K562 (cell line): ENCODE measurements at regions not wholly inside any gene's neighbourhood (a gene's known extent, or its start where the extent isn't known, plus 50 kb on each side); places are given as distances from the start of the nearest gene placed in this dataset.

ENCODE experiments used
- ATAC-seq: fragments of 200-7000 bp; cut with Tn5 transposase; 3 replicates; pipeline ENCODE4 v1.9.1; 2020; ENCODE audit warnings: moderate library complexity
- BruUV-seq: library from RNA; stranded (reverse); fragments of 400-500 nt; replicated peaks from 2 replicates; lab custom pipeline; 2021; lab: Mats Ljungman, UMichigan
- CTCF ChIA-PET: fragments of 300-600 bp; formaldehyde crosslinking; extraction: SDS; loops from one replicate; lab custom pipeline; 2021; ENCODE audit warnings: low intra/inter-chr PET ratio; lab: Yijun Ruan, JAX
- POLR2A ChIA-PET: fragments of 300-600, 350-650 bp; sonication (Branson Sonifier 250); formaldehyde crosslinking; extraction: SDS; loops from one replicate; lab custom pipeline; 2021; ENCODE audit warnings: antibody characterized with exemption, inconsistent platforms; lab: Yijun Ruan, JAX
- DNase-seq, 4 experiments: peaks; one replicate each; pipeline versions ENCODE4 v3.0.0 to v3.0.0-alpha.2; 2011 to 2018; ENCODE audit warnings: low spot score in 3 of 4, mixed read lengths in 3 of 4; ENCODE audit errors: extremely low read depth in 1 of 4
- FAIRE-seq: peaks from 2 replicates; lab custom pipeline; 2011; peaks lifted over from hg19 to GRCh38; lab: Jason Lieb, UNC
- H2AFZ ChIP-seq: 2 replicates; pipeline ENCODE4 v1.6.0; 2011; ENCODE audit warnings: low read depth, low read length, control low read depth, inconsistent platforms
- H3K27ac ChIP-seq: fragments of 200-600 bp; 3 replicates; pipeline ENCODE4 v1.8.0; 2011; ENCODE audit warnings: low read depth, mild to moderate bottlenecking, control low read depth, inconsistent platforms, low read length, moderate library complexity, mixed read lengths; ENCODE audit errors: extremely low read depth
- H3K27me3 ChIP-seq, 2 experiments: fragments of 300-600 bp in 1 of 2; 2 replicates in 1 of 2; 3 replicates in 1 of 2; pipeline versions ENCODE4 v1.6.0 to v1.8.0; 2011; ENCODE audit warnings: inconsistent platforms in 2 of 2, low read length in 2 of 2, mild to moderate bottlenecking in 1 of 2, mixed read lengths in 1 of 2, moderate library complexity in 1 of 2; ENCODE audit not compliant: control insufficient read depth in 2 of 2, insufficient read depth in 2 of 2
- H3K36me3 ChIP-seq: fragments of 300-600 bp; 3 replicates; pipeline ENCODE4 v1.8.0; 2011; ENCODE audit warnings: mild to moderate bottlenecking, low read length, inconsistent platforms; ENCODE audit not compliant: control insufficient read depth, insufficient read depth
- H3K4me1 ChIP-seq, 2 experiments: fragments of 200-600 bp in 1 of 2; replicated peaks in 1 of 2; 2 replicates in 1 of 2; 3 replicates in 1 of 2; pipeline versions ENCODE4 v1.5.1 to v1.8.0; 2011; ENCODE audit warnings: inconsistent platforms in 2 of 2, low read length in 2 of 2, mild to moderate bottlenecking in 1 of 2, mixed read lengths in 1 of 2, moderate library complexity in 1 of 2; ENCODE audit not compliant: control insufficient read depth in 2 of 2, insufficient read depth in 2 of 2
- H3K4me2 ChIP-seq: 2 replicates; pipeline ENCODE4 v1.6.1; 2011; ENCODE audit warnings: low read length, control low read depth, inconsistent platforms, mixed read lengths; ENCODE audit not compliant: insufficient read depth
- H3K4me3 ChIP-seq: fragments of 200-600 bp; sonication (generic), shearing (Covaris generic); 2 replicates; pipeline ENCODE4 v1.5.1; 2016; ENCODE audit warnings: control low read depth, inconsistent platforms
- H3K79me2 ChIP-seq: fragments of 200-600 bp; 3 replicates; pipeline ENCODE4 v1.8.0; 2011; ENCODE audit warnings: low read length, inconsistent platforms; ENCODE audit not compliant: control insufficient read depth, insufficient read depth
- H3K9ac ChIP-seq, 2 experiments: 2 replicates each; pipeline versions ENCODE4 v1.6.0 to v1.6.1; 2011; ENCODE audit warnings: low read depth in 2 of 2, low read length in 2 of 2, control low read depth in 1 of 2, inconsistent platforms in 1 of 2, mild to moderate bottlenecking in 1 of 2, mixed read lengths in 1 of 2; ENCODE audit not compliant: insufficient read depth in 1 of 2
- H3K9me1 ChIP-seq: one replicate; pipeline ENCODE4 v1.6.0; 2011; ENCODE audit warnings: inconsistent platforms, mild to moderate bottlenecking, low read length, moderate library complexity; ENCODE audit not compliant: control insufficient read depth, insufficient read depth
- H3K9me3 ChIP-seq: replicated peaks from 2 replicates; pipeline ENCODE4 v1.5.1; 2011; ENCODE audit warnings: low read depth, low read length, inconsistent platforms; ENCODE audit not compliant: control insufficient read depth, insufficient read depth
- H4K20me1 ChIP-seq: replicated peaks from 2 replicates; pipeline ENCODE4 v1.6.1; 2011; ENCODE audit warnings: low read length, inconsistent platforms, mixed read lengths; ENCODE audit not compliant: control insufficient read depth, insufficient read depth
- GABPA ChIP-seq: fragments of 200-800 bp; sonication (Bioruptor generic); conservative IDR thresholded peaks from 2 replicates; pipeline ENCODE4 v1.6.1; 2016; ENCODE audit warnings: low read depth, missing genetic modification characterization, missing compliant biosample characterization
- IRF9 ChIP-seq: fragments of 450-650 bp; IDR thresholded peaks from 2 replicates; pipeline ENCODE4 v1.6.1; 2016; ENCODE audit warnings: missing biosample characterization, missing genetic modification characterization
- NR2C1 ChIP-seq, 2 experiments: fragments of 450-650 bp; IDR thresholded peaks; 2 replicates each; pipeline ENCODE4 v1.6.1; 2017; ENCODE audit warnings: mild to moderate bottlenecking in 2 of 2, antibody characterized with exemption in 1 of 2, inconsistent platforms in 1 of 2, missing compliant biosample characterization in 1 of 2, missing genetic modification characterization in 1 of 2
- NR2C2 ChIP-seq, 2 experiments: fragments of 200-800 bp in 1 of 2; sonication (Bioruptor generic) in 1 of 2; sonication (generic) in 1 of 2; formaldehyde crosslinking in 1 of 2; IDR thresholded peaks; 2 replicates each; pipeline versions ENCODE4 v1.6.1 to v1.8.0; 2016 to 2022; ENCODE audit warnings: mild to moderate bottlenecking in 1 of 2, missing compliant biosample characterization in 1 of 2, missing genetic modification characterization in 1 of 2, missing genetic modification reagents in 1 of 2
- ZNF282 ChIP-seq: sonication (generic); formaldehyde crosslinking; IDR thresholded peaks from 2 replicates; pipeline ENCODE4 v1.8.1; 2023; ENCODE audit warnings: missing genetic modification reagents
- WGBS: fragments of 100-300 bp; shearing (Covaris generic); methylation state at CpG from one replicate; pipeline ENCODE4 v1.1.6; 2016; ENCODE audit warnings: low coverage, mixed read lengths; ENCODE audit not compliant: insufficient coverage; ENCODE audit errors: missing lambda C conversion rate; 5-methylcytosine and 5-hydroxymethylcytosine counted together
- in situ Hi-C: fragments of 300-500 bp; cut with MboI; formaldehyde crosslinking; loops from 4 replicates; pipeline ENCODE4 v1.15.0; 2018; ENCODE audit warnings: inconsistent platforms, mixed read lengths
- intact Hi-C: fragments of 100-400 bp; cut with micrococcal nuclease; formaldehyde crosslinking; loops from 2 replicates; pipeline ENCODE4 v1.14.2; 2022
- TF ChIP-seq, protein P1 (sequence below): fragments of 250-450 bp; sonication (Bioruptor Pico); IDR thresholded peaks from 2 replicates; pipeline ENCODE4 v1.8.0; 2022; ENCODE audit warnings: moderate library complexity, mild to moderate bottlenecking, inconsistent platforms
- TF ChIP-seq, protein P2 (sequence below): fragments of 150-350 bp; conservative IDR thresholded peaks from 2 replicates; pipeline ENCODE4 v1.6.1; 2014; ENCODE audit warnings: low read length

DNA sequence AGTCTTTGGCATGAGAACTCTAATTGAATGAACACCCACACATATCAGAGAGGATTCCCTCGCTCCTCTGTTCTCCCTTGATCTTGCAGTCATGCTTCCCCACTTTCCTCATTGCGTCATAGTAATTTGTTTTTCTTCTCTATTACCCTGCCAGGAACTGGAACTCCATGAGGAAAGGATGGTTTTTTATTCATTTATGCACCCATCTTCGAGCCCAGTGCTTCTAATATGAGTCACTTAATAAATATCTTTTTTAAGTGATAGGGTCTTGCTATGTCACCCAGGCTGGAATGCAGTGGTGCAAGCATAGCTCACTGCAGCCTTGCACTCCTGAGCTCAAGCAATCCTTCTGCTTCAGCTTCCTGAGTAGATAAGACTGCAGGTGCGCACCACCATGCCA, 83.5 kb downstream of the OTUD1 start (continued):
- TF ChIP-seq IRF9 (tag) (no peak), ZNF282 (CRISPR knock-in tag) (no peak)
- TF ChIP-seq, protein P1, sequence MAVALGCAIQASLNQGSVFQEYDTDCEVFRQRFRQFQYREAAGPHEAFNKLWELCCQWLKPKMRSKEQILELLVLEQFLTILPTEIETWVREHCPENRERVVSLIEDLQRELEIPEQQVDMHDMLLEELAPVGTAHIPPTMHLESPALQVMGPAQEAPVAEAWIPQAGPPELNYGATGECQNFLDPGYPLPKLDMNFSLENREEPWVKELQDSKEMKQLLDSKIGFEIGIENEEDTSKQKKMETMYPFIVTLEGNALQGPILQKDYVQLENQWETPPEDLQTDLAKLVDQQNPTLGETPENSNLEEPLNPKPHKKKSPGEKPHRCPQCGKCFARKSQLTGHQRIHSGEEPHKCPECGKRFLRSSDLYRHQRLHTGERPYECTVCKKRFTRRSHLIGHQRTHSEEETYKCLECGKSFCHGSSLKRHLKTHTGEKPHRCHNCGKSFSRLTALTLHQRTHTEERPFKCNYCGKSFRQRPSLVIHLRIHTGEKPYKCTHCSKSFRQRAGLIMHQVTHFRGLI (CRISPR knock-in tag): no peak

DNA sequence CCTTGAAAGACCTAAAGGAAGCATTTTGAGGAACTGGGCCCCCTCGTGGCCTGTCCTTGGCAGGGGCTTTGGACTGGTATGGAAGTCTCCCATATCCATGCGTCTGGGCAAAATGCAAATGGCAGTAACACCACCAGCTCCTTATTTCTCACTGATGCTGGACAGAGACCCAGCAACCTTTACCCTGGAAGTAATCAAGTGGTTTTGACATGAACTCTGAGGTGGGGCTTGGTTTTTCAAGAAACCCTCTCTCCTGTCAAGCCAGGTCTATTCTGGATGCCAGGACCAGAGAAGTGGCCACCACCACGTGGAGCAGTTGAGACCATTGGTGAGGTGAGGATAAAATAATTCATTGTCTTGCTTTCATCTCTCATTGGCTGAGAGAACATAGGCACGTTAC, 84.4 kb downstream of the OTUD1 start:
- in situ Hi-C loops (loop anchor here (10.0 kb wide), 1 partner anchor 198 kb away; no protein-coding TSS in a partner anchor), intact Hi-C loops (no loop called here)
- H3K9ac ChIP-seq: no peak overlapping the region
- no peak overlapping the region for H2AFZ ChIP-seq
- ChIA-PET CTCF (no interaction called here), POLR2A (no interaction called here)
- H3K27ac ChIP-seq: no peak overlapping the region
- no peaks in the 10 kb centered on the region for H3K9me1 ChIP-seq
- DNase-seq: no peak
- H4K20me1 ChIP-seq: no peaks in the 10 kb centered on the region
- H3K4me2 ChIP-seq: no peak overlapping the region
- 0% methylated on average over 4 of the region's 4 CpGs for WGBS
- H3K79me2 ChIP-seq: no peaks in the 10 kb centered on the region
- H3K4me1 ChIP-seq: no peaks in the 10 kb centered on the region
- no peaks in the 10 kb centered on the region for H3K27me3 ChIP-seq
- H3K36me3 ChIP-seq: no peaks in the 10 kb centered on the region
- H3K9me3 ChIP-seq: no peaks in the 10 kb centered on the region
- ATAC-seq: no peak
- FAIRE-seq: no peak
- H3K4me3 ChIP-seq: no peak overlapping the region
- BruUV-seq: no TSS peak
- TF ChIP-seq NR2C2 (CRISPR knock-in tag; IDR thresholded peaks at IDR 0.05) (no peak), NR2C2 (tag; IDR thresholded peaks at IDR 0.05) (peak; percentile 55; the same call in 1 of the 2 replicates), NR2C1 (IDR thresholded peaks at IDR 0.05) (no peak), NR2C1 (tag; IDR thresholded peaks at IDR 0.05) (0 out of 2 replicates have a peak, but pooled peaks have one; percentile 46), GABPA (tag) (peak; percentile 41; the same call in 1 of the 2 replicates)
- TF ChIP-seq, protein P2, sequence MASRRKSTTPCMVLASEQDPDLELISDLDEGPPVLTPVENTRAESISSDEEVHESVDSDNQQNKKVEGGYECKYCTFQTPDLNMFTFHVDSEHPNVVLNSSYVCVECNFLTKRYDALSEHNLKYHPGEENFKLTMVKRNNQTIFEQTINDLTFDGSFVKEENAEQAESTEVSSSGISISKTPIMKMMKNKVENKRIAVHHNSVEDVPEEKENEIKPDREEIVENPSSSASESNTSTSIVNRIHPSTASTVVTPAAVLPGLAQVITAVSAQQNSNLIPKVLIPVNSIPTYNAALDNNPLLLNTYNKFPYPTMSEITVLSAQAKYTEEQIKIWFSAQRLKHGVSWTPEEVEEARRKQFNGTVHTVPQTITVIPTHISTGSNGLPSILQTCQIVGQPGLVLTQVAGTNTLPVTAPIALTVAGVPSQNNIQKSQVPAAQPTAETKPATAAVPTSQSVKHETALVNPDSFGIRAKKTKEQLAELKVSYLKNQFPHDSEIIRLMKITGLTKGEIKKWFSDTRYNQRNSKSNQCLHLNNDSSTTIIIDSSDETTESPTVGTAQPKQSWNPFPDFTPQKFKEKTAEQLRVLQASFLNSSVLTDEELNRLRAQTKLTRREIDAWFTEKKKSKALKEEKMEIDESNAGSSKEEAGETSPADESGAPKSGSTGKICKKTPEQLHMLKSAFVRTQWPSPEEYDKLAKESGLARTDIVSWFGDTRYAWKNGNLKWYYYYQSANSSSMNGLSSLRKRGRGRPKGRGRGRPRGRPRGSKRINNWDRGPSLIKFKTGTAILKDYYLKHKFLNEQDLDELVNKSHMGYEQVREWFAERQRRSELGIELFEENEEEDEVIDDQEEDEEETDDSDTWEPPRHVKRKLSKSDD: no peak
